Left ventricle myocardium inferior (tissue), 1 donor: ENCODE measurements at regions not wholly inside any gene's neighbourhood (a gene's known extent, or its start where the extent isn't known, plus 50 kb on each side); places are given as distances from the start of the nearest gene placed in this dataset.

Experiments
- DNase-seq: peaks from one replicate; pipeline ENCODE4 v3.0.0-alpha.2; 2020
- H3K27ac ChIP-seq: fragments of 200-600 bp; replicated peaks from 2 replicates; pipeline ENCODE4 v1.8.0; 2021
- H3K27me3 ChIP-seq: fragments of 200-600 bp; 2 replicates; pipeline ENCODE4 v1.8.0; 2021; ENCODE audit warnings: low read depth
- H3K36me3 ChIP-seq: fragments of 200-600 bp; 2 replicates; pipeline ENCODE4 v1.8.0; 2021
- H3K4me1 ChIP-seq: fragments of 200-600 bp; 2 replicates; pipeline ENCODE4 v1.8.0; 2021
- H3K4me3 ChIP-seq: fragments of 200-600 bp; 2 replicates; pipeline ENCODE4 v1.8.0; 2021; ENCODE audit warnings: mild to moderate bottlenecking, moderate library complexity
- H3K9me3 ChIP-seq: fragments of 200-600 bp; replicated peaks from 2 replicates; pipeline ENCODE4 v1.8.0; 2021
- CTCF ChIP-seq: fragments of 200-600 bp; IDR thresholded peaks from 2 replicates; pipeline ENCODE4 v1.8.0; 2021; ENCODE audit warnings: antibody characterized with exemption, mild to moderate bottlenecking, borderline replicate concordance
- intact Hi-C: fragments of 100-400 bp; cut with micrococcal nuclease; formaldehyde crosslinking; loops from one replicate; pipeline ENCODE4 v1.11.0; 2022
- donor health status: DM: no; HTN: yes; CAD: no; lungs with severe emphysema.

- Histone ChIP-seq H3K4me1 (no peaks in the 10 kb centered on the region), H3K27ac (no peak overlapping the region), H3K36me3 (no peaks in the 10 kb centered on the region), H3K27me3 (peaks cover 5% of the 10 kb centered on the region), H3K4me3 (no peak overlapping the region), H3K9me3 (peaks cover 6% of the 10 kb centered on the region)
- no peak for DNase-seq
- intact Hi-C loops: no loop called here
- TF ChIP-seq CTCF: no peak
Observed at GRCh38 chr18:54100920-54101470, 123.5 kb downstream of the MBD2 start.

GRCh38 chr18:54100466-54100865 is 124.0 kb downstream of the MBD2 start:
- DNase-seq: no peak
- intact Hi-C loops: no loop called here
- TF ChIP-seq CTCF: no peak

GRCh38 chr18:54094474-54094873 is 130.0 kb downstream of the MBD2 start:
- Histone ChIP-seq H3K36me3 (no peaks in the 10 kb centered on the region), H3K27ac (no peak overlapping the region), H3K4me3 (no peak overlapping the region), H3K9me3 (peaks cover 6% of the 10 kb centered on the region), H3K4me1 (peaks cover 14% of the 10 kb centered on the region), H3K27me3 (peaks cover under 1% of the 10 kb centered on the region)
- intact Hi-C loops: no loop called here
- DNase-seq: no peak
- no peak for TF ChIP-seq CTCF

More at GRCh38 chr18:54100466-54100865, 124.0 kb downstream of the MBD2 start:
- peaks cover 5% of the 10 kb centered on the region for H3K27me3 ChIP-seq
- no peaks in the 10 kb centered on the region for H3K36me3 ChIP-seq
- H3K27ac ChIP-seq: no peak overlapping the region
- no peak overlapping the region for H3K4me3 ChIP-seq
- no peaks in the 10 kb centered on the region for H3K4me1 ChIP-seq
- peaks cover 6% of the 10 kb centered on the region for H3K9me3 ChIP-seq

- Histone ChIP-seq H3K36me3 (no peaks in the 10 kb centered on the region), H3K4me1 (peaks cover 18% of the 10 kb centered on the region), H3K27ac (no peak overlapping the region), H3K27me3 (no peaks in the 10 kb centered on the region), H3K4me3 (no peak overlapping the region), H3K9me3 (no peaks in the 10 kb centered on the region)
- no peak for DNase-seq
- intact Hi-C loops: no loop called here
- no peak for TF ChIP-seq CTCF
Observed at GRCh38 chr18:54090856-54091255, 133.6 kb downstream of the MBD2 start.

GRCh38 chr18:54089749-54090459 is 134.6 kb downstream of the MBD2 start:
- peaks cover 18% of the 10 kb centered on the region for H3K4me1 ChIP-seq
- H3K27me3 ChIP-seq: no peaks in the 10 kb centered on the region
- TF ChIP-seq CTCF: no peak
- no peak for DNase-seq
- H3K9me3 ChIP-seq: no peaks in the 10 kb centered on the region
- no peaks in the 10 kb centered on the region for H3K36me3 ChIP-seq
- intact Hi-C loops: no loop called here
- no peak overlapping the region for H3K27ac ChIP-seq
- no peak overlapping the region for H3K4me3 ChIP-seq
